ENCODE measurements at regions not wholly inside any gene's neighbourhood (a gene's known extent, or its start where the extent isn't known, plus 50 kb on each side); places are given as distances from the start of the nearest gene placed in this dataset.

- H3K27me3 Mint-ChIP-seq = no peaks in the 10 kb centered on the region
- no peak overlapping the region for H3K27ac Mint-ChIP-seq
- H3K36me3 Mint-ChIP-seq = no peaks in the 10 kb centered on the region
- POLR2A ChIA-PET = no interaction called here
- no peak overlapping the region for H3K4me3 Mint-ChIP-seq
- Histone ChIP-seq H3K9me3 (no peaks in the 10 kb centered on the region), H3K27ac (ENCODE audit: low read length) (no peak overlapping the region), H3K27me3 (replicated peaks in 1 of 2; ENCODE audit: control insufficient read depth in 2 of 2, extremely low read depth in 1 of 2, insufficient read depth in 2 of 2, low read length in 1 of 2) (no peaks in the 10 kb centered on the region), H3K4me1 (ENCODE audit: control insufficient read depth in 1 of 2, extremely low read depth in 1 of 2, insufficient read depth in 2 of 2, low read length in 2 of 2) (no peaks in the 10 kb centered on the region), H3K4me3 (ENCODE audit: control insufficient read depth in 1 of 2, extremely low read depth in 1 of 2, low read length in 1 of 2) (no peak overlapping the region), H3K36me3 (ENCODE audit: control insufficient read depth in 2 of 2, extremely low read depth in 1 of 2, insufficient read depth in 1 of 2, low read length in 1 of 2) (no peaks in the 10 kb centered on the region)
- ATAC-seq (replicated peaks in 1 of 4) = no peak
- no CpG with 5 or more reads among the region's 1 CpG for WGBS (ENCODE audit: insufficient coverage)
- no peaks in the 10 kb centered on the region for H3K9me3 Mint-ChIP-seq
- CTCF ChIA-PET = no interaction called here
- DNase-seq = no peak
- H3K4me1 Mint-ChIP-seq = no peaks in the 10 kb centered on the region
These were observed 457.4 kb downstream of the TBC1D4 start for GRCh38 chr13:75024602-75025001.

GRCh38 chr13:75023609-75024008, 458.4 kb downstream of the TBC1D4 start:
- H3K4me1 ChIP-seq (ENCODE audit: control insufficient read depth in 1 of 2, extremely low read depth in 1 of 2, insufficient read depth in 2 of 2, low read length in 2 of 2) = no peaks in the 10 kb centered on the region
- no peak for DNase-seq
- ATAC-seq (replicated peaks in 1 of 4) = no peak
- H3K27me3 Mint-ChIP-seq = no peaks in the 10 kb centered on the region
- no peak overlapping the region for H3K27ac Mint-ChIP-seq
- no peaks in the 10 kb centered on the region for H3K36me3 ChIP-seq (ENCODE audit: control insufficient read depth in 2 of 2, extremely low read depth in 1 of 2, insufficient read depth in 1 of 2, low read length in 1 of 2)
- H3K27ac ChIP-seq (ENCODE audit: low read length) = no peak overlapping the region
- WGBS (ENCODE audit: insufficient coverage) = no CpG with 5 or more reads among the region's 1 CpG
- no peaks in the 10 kb centered on the region for H3K36me3 Mint-ChIP-seq
- CTCF ChIA-PET = no interaction called here
- no peak overlapping the region for H3K4me3 ChIP-seq (ENCODE audit: control insufficient read depth in 1 of 2, extremely low read depth in 1 of 2, low read length in 1 of 2)
- no peaks in the 10 kb centered on the region for H3K4me1 Mint-ChIP-seq
- no peak overlapping the region for H3K4me3 Mint-ChIP-seq
- H3K9me3 Mint-ChIP-seq = no peaks in the 10 kb centered on the region
- H3K9me3 ChIP-seq = no peaks in the 10 kb centered on the region
- POLR2A ChIA-PET = interaction anchor here in 1 of 2 donors (0.7 kb wide), 1 partner anchor 210 kb away, joined by 3 read pairs; no protein-coding TSS in a partner anchor
- no peaks in the 10 kb centered on the region for H3K27me3 ChIP-seq (replicated peaks in 1 of 2; ENCODE audit: control insufficient read depth in 2 of 2, extremely low read depth in 1 of 2, insufficient read depth in 2 of 2, low read length in 1 of 2)

DNA sequence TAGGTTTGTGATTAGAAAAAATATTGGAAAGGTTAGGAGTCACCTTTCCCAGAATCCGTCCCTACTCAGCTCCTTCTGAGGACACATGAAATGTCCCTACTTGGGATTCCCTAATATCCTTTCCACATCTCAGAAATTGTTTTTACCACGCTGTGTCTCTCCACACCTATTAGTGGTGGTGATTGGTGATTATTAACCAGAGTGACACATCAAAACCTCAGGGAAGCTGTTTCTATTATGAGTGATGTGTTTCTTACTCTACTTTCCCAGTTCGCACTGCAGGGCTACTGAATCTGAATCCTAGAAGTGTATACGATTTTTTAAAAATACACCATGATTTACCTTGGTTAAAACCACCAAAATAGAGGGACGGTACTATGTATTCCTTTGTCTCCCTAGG, 460.8 kb downstream of the TBC1D4 start:
- no peaks in the 10 kb centered on the region for H3K4me1 Mint-ChIP-seq
- Histone ChIP-seq H3K4me3 (ENCODE audit: control insufficient read depth in 1 of 2, extremely low read depth in 1 of 2, low read length in 1 of 2) (no peak overlapping the region), H3K4me1 (ENCODE audit: control insufficient read depth in 1 of 2, extremely low read depth in 1 of 2, insufficient read depth in 2 of 2, low read length in 2 of 2) (no peaks in the 10 kb centered on the region), H3K27ac (ENCODE audit: low read length) (no peak overlapping the region), H3K9me3 (peaks cover 4% of the 10 kb centered on the region), H3K27me3 (replicated peaks in 1 of 2; ENCODE audit: control insufficient read depth in 2 of 2, extremely low read depth in 1 of 2, insufficient read depth in 2 of 2, low read length in 1 of 2) (no peaks in the 10 kb centered on the region), H3K36me3 (ENCODE audit: control insufficient read depth in 2 of 2, extremely low read depth in 1 of 2, insufficient read depth in 1 of 2, low read length in 1 of 2) (no peaks in the 10 kb centered on the region)
- no CpG with 5 or more reads among the region's 5 CpGs for WGBS (ENCODE audit: insufficient coverage)
- ATAC-seq (replicated peaks in 1 of 4) (no peak), DNase-seq (no peak)
- no peak overlapping the region for H3K4me3 Mint-ChIP-seq
- peaks cover 5 to 7% of the 10 kb centered on the region in 2 donors for H3K27me3 Mint-ChIP-seq
- H3K9me3 Mint-ChIP-seq = peaks cover 0 to 5% (median 0%) of the 10 kb centered on the region in 3 donors
- CTCF ChIA-PET = interaction anchor here (0.6 to 0.7 kb wide), 2 partner anchors 83 to 389 kb away, joined by 3 to 12 read pairs; no protein-coding TSS in a partner anchor
- POLR2A ChIA-PET = no interaction called here
- no peaks in the 10 kb centered on the region for H3K36me3 Mint-ChIP-seq
- H3K27ac Mint-ChIP-seq = no peak overlapping the region

DNA sequence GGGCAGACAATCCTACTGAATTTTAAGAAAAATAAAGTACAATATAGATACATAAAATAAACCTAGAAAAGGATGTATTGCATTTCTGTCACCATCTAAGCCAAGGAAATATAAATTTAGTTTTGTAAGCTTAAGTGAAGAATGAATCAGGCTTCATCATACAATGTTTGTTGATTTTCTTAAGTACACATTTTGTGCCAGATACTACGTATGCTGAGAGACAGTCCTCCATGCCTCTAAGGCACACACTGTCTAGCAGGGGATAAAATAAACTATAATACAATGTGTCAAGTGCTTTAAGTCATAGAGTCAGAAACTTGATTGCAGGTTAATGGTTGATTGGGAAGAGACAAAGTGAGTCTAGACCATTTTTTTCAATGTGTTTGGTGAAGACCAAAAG, 465.7 kb downstream of the TBC1D4 start:
- ATAC-seq (replicated peaks in 1 of 4) = no peak
- POLR2A ChIA-PET = no interaction called here
- Mint-ChIP-seq H3K27ac (no peak overlapping the region), H3K4me3 (no peak overlapping the region), H3K4me1 (no peaks in the 10 kb centered on the region), H3K36me3 (no peaks in the 10 kb centered on the region), H3K9me3 (peaks cover 0 to 5% (median 0%) of the 10 kb centered on the region in 3 donors), H3K27me3 (peaks cover 16 to 17% of the 10 kb centered on the region in 2 donors)
- no peak overlapping the region for H3K4me3 ChIP-seq (ENCODE audit: control insufficient read depth in 1 of 2, extremely low read depth in 1 of 2, low read length in 1 of 2)
- WGBS (ENCODE audit: insufficient coverage) = no CpG with 5 or more reads among the region's 1 CpG
- H3K27ac ChIP-seq (ENCODE audit: low read length) = no peak overlapping the region
- H3K27me3 ChIP-seq (replicated peaks in 1 of 2; ENCODE audit: control insufficient read depth in 2 of 2, extremely low read depth in 1 of 2, insufficient read depth in 2 of 2, low read length in 1 of 2) = peaks cover 0 to 3% of the 10 kb centered on the region in 2 experiments
- H3K36me3 ChIP-seq (ENCODE audit: control insufficient read depth in 2 of 2, extremely low read depth in 1 of 2, insufficient read depth in 1 of 2, low read length in 1 of 2) = no peaks in the 10 kb centered on the region
- DNase-seq = no peak
- peaks cover 4% of the 10 kb centered on the region for H3K9me3 ChIP-seq
- CTCF ChIA-PET = no interaction called here
- H3K4me1 ChIP-seq (ENCODE audit: control insufficient read depth in 1 of 2, extremely low read depth in 1 of 2, insufficient read depth in 2 of 2, low read length in 2 of 2) = no peaks in the 10 kb centered on the region

GRCh38 chr13:75013818-75014217, 468.2 kb downstream of the TBC1D4 start:
- Histone ChIP-seq H3K27ac (ENCODE audit: low read length) (no peak overlapping the region), H3K36me3 (ENCODE audit: control insufficient read depth in 2 of 2, extremely low read depth in 1 of 2, insufficient read depth in 1 of 2, low read length in 1 of 2) (no peaks in the 10 kb centered on the region), H3K27me3 (replicated peaks in 1 of 2; ENCODE audit: control insufficient read depth in 2 of 2, extremely low read depth in 1 of 2, insufficient read depth in 2 of 2, low read length in 1 of 2) (peaks cover 0 to 3% of the 10 kb centered on the region in 2 experiments), H3K4me3 (ENCODE audit: control insufficient read depth in 1 of 2, extremely low read depth in 1 of 2, low read length in 1 of 2) (no peak overlapping the region), H3K4me1 (ENCODE audit: control insufficient read depth in 1 of 2, extremely low read depth in 1 of 2, insufficient read depth in 2 of 2, low read length in 2 of 2) (no peaks in the 10 kb centered on the region), H3K9me3 (peaks cover 4% of the 10 kb centered on the region)
- no peaks in the 10 kb centered on the region for H3K4me1 Mint-ChIP-seq
- H3K27ac Mint-ChIP-seq = no peak overlapping the region
- DNase-seq (no peak), ATAC-seq (replicated peaks in 1 of 4) (no peak)
- peaks cover 16 to 17% of the 10 kb centered on the region in 2 donors for H3K27me3 Mint-ChIP-seq
- no peak overlapping the region for H3K4me3 Mint-ChIP-seq
- POLR2A ChIA-PET = no interaction called here
- H3K36me3 Mint-ChIP-seq = no peaks in the 10 kb centered on the region
- H3K9me3 Mint-ChIP-seq = peaks cover 0 to 5% (median 0%) of the 10 kb centered on the region in 3 donors
- 67% methylated on average over 2 of the region's 4 CpGs for WGBS (ENCODE audit: insufficient coverage)
- CTCF ChIA-PET = no interaction called here

- peaks cover 0 to 3% of the 10 kb centered on the region in 2 experiments for H3K27me3 ChIP-seq (replicated peaks in 1 of 2; ENCODE audit: control insufficient read depth in 2 of 2, extremely low read depth in 1 of 2, insufficient read depth in 2 of 2, low read length in 1 of 2)
- CTCF ChIA-PET = no interaction called here
- H3K36me3 ChIP-seq (ENCODE audit: control insufficient read depth in 2 of 2, extremely low read depth in 1 of 2, insufficient read depth in 1 of 2, low read length in 1 of 2) = no peaks in the 10 kb centered on the region
- no CpG with 5 or more reads among the region's 4 CpGs for WGBS (ENCODE audit: insufficient coverage)
- no peaks in the 10 kb centered on the region for H3K9me3 ChIP-seq
- Mint-ChIP-seq H3K27ac (no peak overlapping the region), H3K27me3 (peaks cover 10 to 16% of the 10 kb centered on the region in 2 donors), H3K36me3 (no peaks in the 10 kb centered on the region), H3K9me3 (no peaks in the 10 kb centered on the region), H3K4me1 (no peaks in the 10 kb centered on the region), H3K4me3 (no peak overlapping the region)
- H3K4me1 ChIP-seq (ENCODE audit: control insufficient read depth in 1 of 2, extremely low read depth in 1 of 2, insufficient read depth in 2 of 2, low read length in 2 of 2) = no peaks in the 10 kb centered on the region
- POLR2A ChIA-PET = no interaction called here
- no peak overlapping the region for H3K27ac ChIP-seq (ENCODE audit: low read length)
- ATAC-seq (replicated peaks in 1 of 4) (no peak), DNase-seq (no peak)
- no peak overlapping the region for H3K4me3 ChIP-seq (ENCODE audit: control insufficient read depth in 1 of 2, extremely low read depth in 1 of 2, low read length in 1 of 2)
These were observed 471.0 kb downstream of the TBC1D4 start for GRCh38 chr13:75010941-75011340.

- Mint-ChIP-seq H3K9me3 (no peaks in the 10 kb centered on the region), H3K4me1 (no peaks in the 10 kb centered on the region), H3K27ac (no peak overlapping the region), H3K27me3 (peaks cover 0 to 5% of the 10 kb centered on the region in 2 donors), H3K4me3 (no peak overlapping the region), H3K36me3 (no peaks in the 10 kb centered on the region)
- no peaks in the 10 kb centered on the region for H3K27me3 ChIP-seq (replicated peaks in 1 of 2; ENCODE audit: control insufficient read depth in 2 of 2, extremely low read depth in 1 of 2, insufficient read depth in 2 of 2, low read length in 1 of 2)
- CTCF ChIA-PET = no interaction called here
- H3K27ac ChIP-seq (ENCODE audit: low read length) = no peak overlapping the region
- H3K36me3 ChIP-seq (ENCODE audit: control insufficient read depth in 2 of 2, extremely low read depth in 1 of 2, insufficient read depth in 1 of 2, low read length in 1 of 2) = no peaks in the 10 kb centered on the region
- POLR2A ChIA-PET = no interaction called here
- no peaks in the 10 kb centered on the region for H3K9me3 ChIP-seq
- no peaks in the 10 kb centered on the region for H3K4me1 ChIP-seq (ENCODE audit: control insufficient read depth in 1 of 2, extremely low read depth in 1 of 2, insufficient read depth in 2 of 2, low read length in 2 of 2)
- DNase-seq (no peak), ATAC-seq (replicated peaks in 1 of 4) (no peak)
- H3K4me3 ChIP-seq (ENCODE audit: control insufficient read depth in 1 of 2, extremely low read depth in 1 of 2, low read length in 1 of 2) = no peak overlapping the region
These were observed 473.0 kb downstream of the TBC1D4 start for GRCh38 chr13:75008926-75009325.
